Esophagus squamous epithelium (tissue), 5 donors: ENCODE measurements at regions not wholly inside any gene's neighbourhood (a gene's known extent, or its start where the extent isn't known, plus 50 kb on each side); places are given as distances from the start of the nearest gene placed in this dataset.

Experiments used
- DNase-seq: peaks from one replicate; lab custom pipeline; 2025; lab: John Stamatoyannopoulos, UW
- H3K27ac ChIP-seq, 4 donors: fragments of 200-600 bp; sonication (generic); one replicate each; pipeline ENCODE4 v1.5.1; 2016 to 2019; ENCODE audit warnings: mild to moderate bottlenecking in 1 of 4
- H3K27me3 ChIP-seq, 4 donors: fragments of 200-600 bp; sonication (generic); 1 replicate in 3 of 4; 2 replicates in 1 of 4; pipeline versions ENCODE4 v1.5.1 to v1.6.0; 2017 to 2021; ENCODE audit warnings: antibody characterized with exemption in 1 of 4
- H3K36me3 ChIP-seq, 3 donors: fragments of 200-600 bp; sonication (generic); one replicate each; pipeline ENCODE4 v1.5.1; 2016 to 2019
- H3K4me1 ChIP-seq, 3 donors: fragments of 200-600 bp; sonication (generic); one replicate each; pipeline ENCODE4 v1.5.1; 2017 to 2019
- H3K4me3 ChIP-seq, 4 donors: fragments of 200-600 bp; sonication (generic); 1 replicate in 3 of 4; 2 replicates in 1 of 4; pipeline ENCODE4 v1.5.1; 2016 to 2019; ENCODE audit warnings: mild to moderate bottlenecking in 2 of 4, moderate library complexity in 1 of 4
- H3K9me3 ChIP-seq, 3 donors: fragments of 200-600 bp; sonication (generic); one replicate each; pipeline ENCODE4 v1.5.1; 2016 to 2019
- POLR2A ChIP-seq, 4 donors: fragments of 450-650 bp; IDR thresholded peaks; one replicate each; pipeline ENCODE4 v1.6.1; 2017; ENCODE audit warnings: antibody characterized with exemption in 4 of 4, mild to moderate bottlenecking in 4 of 4, moderate library complexity in 3 of 4
- WGBS, 2 donors: methylation state at CpG; one replicate each; pipeline ENCODE4 v1.1.5; 2018; 5-methylcytosine and 5-hydroxymethylcytosine counted together
- intact Hi-C: fragments of 100-400 bp; cut with DNase I; formaldehyde crosslinking; loops from one replicate; pipeline ENCODE4 v1.15.0; 2022
- TF ChIP-seq, protein P1 (sequence below), 6 experiments: fragments of 450-650 bp in 4 of 6; fragments of 200-600 bp in 2 of 6; sonication (generic) in 2 of 6; IDR thresholded peaks; one replicate each; pipeline ENCODE4 v1.5.1; 2016 to 2019; ENCODE audit warnings: antibody characterized with exemption in 6 of 6, mild to moderate bottlenecking in 4 of 6, moderate library complexity in 4 of 6
- donor health status: DM: yes; HTN: yes; CAD: no.

DNA sequence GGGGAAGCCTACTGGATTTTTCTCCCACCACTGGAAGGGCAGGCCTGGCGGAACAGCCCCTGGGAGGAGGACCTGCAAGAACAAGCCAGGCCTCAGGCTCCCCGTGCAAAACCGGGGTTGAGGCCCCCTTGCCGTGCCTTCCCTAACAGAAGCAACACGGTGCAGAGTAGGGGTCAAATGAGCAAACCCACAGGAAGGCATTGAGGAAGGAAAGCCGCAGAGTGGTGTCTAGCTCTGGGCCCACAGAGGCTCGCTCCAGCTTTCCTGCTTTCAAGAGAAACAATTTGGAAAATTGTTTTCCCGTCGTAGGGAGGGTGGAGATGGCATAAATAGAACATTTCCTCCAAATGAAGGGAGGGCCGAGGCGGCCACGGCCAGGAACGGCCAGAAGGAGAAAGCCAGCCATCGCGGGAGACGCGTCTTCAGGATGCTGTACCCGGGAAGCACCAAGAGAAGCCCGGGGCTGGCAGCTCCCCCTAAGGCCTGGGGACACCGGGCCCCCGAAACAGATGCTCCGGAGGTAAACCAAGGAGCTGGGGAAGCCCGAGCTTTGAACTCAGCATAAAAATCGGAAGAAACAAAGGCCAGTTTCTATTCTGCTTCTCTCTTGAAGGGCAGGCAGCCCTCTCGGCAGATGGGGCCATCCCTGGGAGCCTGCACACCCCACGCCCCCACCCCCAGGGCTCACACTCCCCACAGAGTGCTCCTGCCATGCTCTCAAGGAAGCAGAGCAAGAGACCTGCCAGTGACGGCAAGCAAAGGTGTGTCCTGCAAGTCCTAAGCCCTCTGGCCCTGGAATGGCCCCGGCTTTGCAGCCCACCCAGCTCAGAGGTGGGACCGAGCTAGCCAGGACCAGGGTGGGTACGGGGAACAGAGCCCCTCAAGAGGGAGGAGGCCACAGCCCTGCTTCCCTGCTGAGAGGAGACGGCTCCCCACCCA is 92.0 kb downstream of the RBFOX3 start:
- Histone ChIP-seq H3K4me3 (no peak overlapping the region), H3K4me1 (peaks cover 0 to 17% (median 0%) of the 10 kb centered on the region in 3 donors), H3K27me3 (peaks cover 0 to 62% (median 0%) of the 10 kb centered on the region in 4 donors), H3K27ac (no peak overlapping the region), H3K36me3 (no peaks in the 10 kb centered on the region), H3K9me3 (no peaks in the 10 kb centered on the region)
- TF ChIP-seq POLR2A (IDR thresholded peaks at IDR 0.05), result no peak
- no peak for DNase-seq
- WGBS, 2 donors, result 40 to 61% methylated on average over 4 to 18 of the region's 31 CpGs
- intact Hi-C loops, result no loop called here

DNA sequence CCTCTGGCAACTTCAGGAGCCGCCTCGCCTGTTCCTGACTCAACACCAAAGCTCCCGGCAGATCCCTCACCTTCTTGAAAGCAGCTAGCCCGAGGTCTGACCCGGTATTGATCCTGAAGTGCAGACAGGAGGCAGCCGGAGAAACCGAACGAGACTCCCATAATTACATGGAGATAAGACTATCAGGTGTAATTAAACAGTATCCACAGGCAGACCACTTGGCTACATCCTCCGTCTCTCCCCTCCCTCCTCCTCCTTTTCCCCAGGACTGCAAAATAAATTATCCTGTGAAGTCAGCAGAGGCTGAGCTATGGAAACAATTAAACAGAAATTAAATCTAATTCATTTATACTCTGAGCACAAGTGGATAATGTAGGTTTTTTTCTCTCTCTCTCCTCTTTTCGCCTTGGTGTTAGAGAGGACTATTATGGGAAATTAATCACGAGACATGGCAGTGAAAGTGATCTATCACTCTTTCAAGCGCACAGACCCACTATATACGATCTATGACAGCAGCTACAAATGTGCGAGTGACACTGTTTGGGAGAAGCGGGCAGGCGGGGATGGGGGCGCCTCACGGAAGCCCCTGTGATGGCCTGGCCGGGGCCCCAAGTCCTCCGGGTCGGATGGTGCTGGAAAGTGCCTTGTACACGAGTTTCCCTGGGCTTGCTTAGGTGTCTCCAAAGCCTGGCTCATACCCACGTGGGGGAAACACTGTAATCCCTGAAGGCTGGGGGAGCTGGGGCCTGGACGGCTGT is 92.8 kb downstream of the RBFOX3 start:
- H3K4me3 ChIP-seq, result no peak overlapping the region
- no peak for TF ChIP-seq POLR2A (IDR thresholded peaks at IDR 0.05)
- TF ChIP-seq, protein P1, sequence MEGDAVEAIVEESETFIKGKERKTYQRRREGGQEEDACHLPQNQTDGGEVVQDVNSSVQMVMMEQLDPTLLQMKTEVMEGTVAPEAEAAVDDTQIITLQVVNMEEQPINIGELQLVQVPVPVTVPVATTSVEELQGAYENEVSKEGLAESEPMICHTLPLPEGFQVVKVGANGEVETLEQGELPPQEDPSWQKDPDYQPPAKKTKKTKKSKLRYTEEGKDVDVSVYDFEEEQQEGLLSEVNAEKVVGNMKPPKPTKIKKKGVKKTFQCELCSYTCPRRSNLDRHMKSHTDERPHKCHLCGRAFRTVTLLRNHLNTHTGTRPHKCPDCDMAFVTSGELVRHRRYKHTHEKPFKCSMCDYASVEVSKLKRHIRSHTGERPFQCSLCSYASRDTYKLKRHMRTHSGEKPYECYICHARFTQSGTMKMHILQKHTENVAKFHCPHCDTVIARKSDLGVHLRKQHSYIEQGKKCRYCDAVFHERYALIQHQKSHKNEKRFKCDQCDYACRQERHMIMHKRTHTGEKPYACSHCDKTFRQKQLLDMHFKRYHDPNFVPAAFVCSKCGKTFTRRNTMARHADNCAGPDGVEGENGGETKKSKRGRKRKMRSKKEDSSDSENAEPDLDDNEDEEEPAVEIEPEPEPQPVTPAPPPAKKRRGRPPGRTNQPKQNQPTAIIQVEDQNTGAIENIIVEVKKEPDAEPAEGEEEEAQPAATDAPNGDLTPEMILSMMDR (IDR thresholded peaks at IDR 0.05), result no peak
- H3K27me3 ChIP-seq, result peaks cover 0 to 54% (median 0%) of the 10 kb centered on the region in 4 donors
- H3K4me1 ChIP-seq, result peaks cover 0 to 17% (median 0%) of the 10 kb centered on the region in 3 donors
- no peak overlapping the region for H3K27ac ChIP-seq
- no peak for DNase-seq
- no peaks in the 10 kb centered on the region for H3K36me3 ChIP-seq
- no peaks in the 10 kb centered on the region for H3K9me3 ChIP-seq
- intact Hi-C loops, result no loop called here
- WGBS, 2 donors, result 62 to 69% methylated on average over 17 to 18 of the region's 24 CpGs

DNA sequence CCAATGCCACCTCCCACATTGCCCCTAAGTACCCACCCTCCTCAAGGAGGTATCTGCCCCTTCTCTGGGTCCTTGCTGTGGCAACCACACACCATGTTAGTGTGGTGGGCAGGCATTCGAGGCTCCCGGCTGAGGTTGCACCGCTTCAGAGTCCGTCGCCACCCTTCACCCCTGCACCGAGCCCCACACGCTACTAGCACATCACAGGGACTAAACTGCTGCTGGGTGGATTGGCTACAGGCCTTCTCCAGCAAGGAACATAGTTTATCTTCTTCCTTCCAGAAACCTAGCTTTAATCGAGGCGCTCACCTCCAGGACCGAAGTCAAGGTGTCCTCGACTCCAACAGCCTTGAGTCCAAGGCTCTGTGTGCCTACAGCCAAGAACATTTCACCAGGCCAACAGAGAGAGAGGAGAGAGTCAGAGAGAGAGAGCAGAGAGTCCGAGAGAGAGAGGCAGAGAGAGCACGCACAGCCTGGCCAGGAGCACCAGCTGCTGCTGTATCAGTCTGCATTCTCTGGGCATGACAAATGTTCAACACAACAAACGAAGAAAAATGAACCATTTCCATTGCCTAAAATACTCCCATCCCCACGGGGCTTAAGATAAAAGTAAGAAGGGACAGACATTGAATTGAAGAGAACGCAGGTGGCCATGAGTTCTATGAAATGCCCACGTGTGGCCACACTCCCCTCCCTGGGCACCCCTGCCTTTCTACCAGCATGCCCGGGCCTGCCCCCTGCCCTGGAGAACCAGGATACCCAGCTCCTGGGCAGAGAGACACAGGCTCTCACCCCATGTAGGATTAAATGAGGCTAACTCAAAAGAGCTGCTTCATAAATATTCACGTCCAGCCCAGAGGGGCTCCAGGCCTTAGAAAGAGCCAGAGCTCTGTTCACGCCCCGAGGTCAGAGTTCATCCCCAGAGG is 94.9 kb downstream of the RBFOX3 start:
- H3K27me3 ChIP-seq, result peaks cover 0 to 33% (median 0%) of the 10 kb centered on the region in 4 donors
- no peak for DNase-seq
- H3K4me3 ChIP-seq, result no peak overlapping the region
- TF ChIP-seq, protein P1 (IDR thresholded peaks at IDR 0.05), result no peak
- no peak for TF ChIP-seq POLR2A (IDR thresholded peaks at IDR 0.05)
- no peaks in the 10 kb centered on the region for H3K36me3 ChIP-seq
- intact Hi-C loops, result no loop called here
- peaks cover 0 to 17% (median 0%) of the 10 kb centered on the region in 3 donors for H3K4me1 ChIP-seq
- H3K27ac ChIP-seq, result no peak overlapping the region
- H3K9me3 ChIP-seq, result no peaks in the 10 kb centered on the region
- 55 to 58% methylated on average over 13 to 17 of the region's 21 CpGs for WGBS, 2 donors

DNA sequence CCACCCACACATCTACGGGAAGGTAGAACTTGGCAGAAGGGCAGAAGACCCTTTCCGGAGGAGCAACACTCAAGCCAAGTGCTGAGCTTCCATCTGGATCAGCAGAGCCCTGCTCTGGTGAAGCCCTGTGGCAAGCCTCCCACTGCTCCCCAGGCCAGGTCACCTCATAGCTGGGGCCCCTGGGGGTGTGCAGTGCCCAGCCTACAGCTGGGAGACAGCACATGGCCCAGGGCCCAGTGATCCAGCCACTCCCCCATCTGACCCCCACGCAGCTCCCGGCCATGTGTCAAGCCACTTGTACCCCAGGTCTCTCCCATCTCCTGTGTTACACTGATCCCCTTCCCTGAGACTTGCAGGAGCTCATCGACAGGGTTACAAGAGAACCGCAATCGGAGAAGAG is 95.7 kb downstream of the RBFOX3 start:
- no peak for TF ChIP-seq POLR2A (IDR thresholded peaks at IDR 0.05)
- TF ChIP-seq, protein P1 (IDR thresholded peaks at IDR 0.05), result no peak
- no peak for DNase-seq
- Histone ChIP-seq H3K4me3 (no peak overlapping the region), H3K36me3 (no peaks in the 10 kb centered on the region), H3K27me3 (peaks cover 0 to 25% (median 0%) of the 10 kb centered on the region in 4 donors), H3K4me1 (peaks cover 0 to 9% (median 0%) of the 10 kb centered on the region in 3 donors), H3K9me3 (no peaks in the 10 kb centered on the region), H3K27ac (no peak overlapping the region)
- WGBS, 2 donors, result 93 to 100% methylated on average over 4 to 5 of the region's 7 CpGs
- intact Hi-C loops, result no loop called here
